HG03521 (cell line): ENCODE measurements at regions not wholly inside any gene's neighbourhood (a gene's known extent, or its start where the extent isn't known, plus 50 kb on each side); places are given as distances from the start of the nearest gene placed in this dataset.
"Not testable (repeated sequence)": the region's sequence is repeated elsewhere in the genome, so short reads cannot be mapped to it uniquely, and the experiment has no call there.

Experiments
- ATAC-seq: cut with Tn5 transposase; IDR thresholded peaks from one replicate; pipeline ENCODE4 v1.9.1; 2021; ENCODE audit warnings: mild to moderate bottlenecking, moderate library complexity; ENCODE audit not compliant: unreplicated experiment

DNA sequence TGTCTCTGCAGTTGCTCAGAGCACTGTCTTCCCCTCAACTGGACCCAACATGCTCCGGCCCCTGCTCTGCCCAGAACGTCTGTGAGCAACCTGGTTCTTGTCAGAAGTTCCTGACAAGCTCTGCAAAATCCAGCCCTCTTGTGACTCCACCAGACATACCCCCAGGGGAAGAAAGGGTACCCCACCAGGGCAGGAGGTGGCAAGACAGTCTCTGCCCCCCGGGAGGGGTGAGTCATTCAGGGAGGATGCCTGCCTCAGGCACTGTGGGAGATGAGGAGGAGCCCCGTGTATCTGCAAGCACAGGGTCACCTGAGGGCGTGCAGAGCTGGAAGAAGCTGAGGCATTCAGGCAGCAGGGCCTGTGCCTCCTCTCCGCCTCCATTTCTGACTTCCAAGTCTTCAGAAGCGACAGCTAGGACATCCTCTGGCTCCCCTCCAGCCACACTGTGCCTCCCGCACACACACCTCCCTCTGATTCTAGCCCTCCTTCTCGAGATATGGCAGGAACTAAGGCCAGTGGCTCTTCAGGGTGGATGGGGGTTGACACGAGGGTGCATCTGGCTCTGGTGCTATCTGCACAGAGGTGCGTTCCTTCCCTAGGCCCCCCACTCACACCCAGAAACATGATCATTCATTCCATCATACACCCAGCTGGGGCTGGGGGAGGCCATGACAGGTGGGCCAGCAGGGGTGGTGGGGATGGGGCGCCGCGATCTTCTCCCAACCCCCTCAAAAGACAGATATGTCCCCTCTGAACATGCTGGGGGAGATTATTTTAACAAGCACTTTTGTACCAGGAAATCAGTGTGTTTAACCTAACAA, 222.2 kb downstream of the CYP26B1 start:
- ATAC-seq = no peak

DNA sequence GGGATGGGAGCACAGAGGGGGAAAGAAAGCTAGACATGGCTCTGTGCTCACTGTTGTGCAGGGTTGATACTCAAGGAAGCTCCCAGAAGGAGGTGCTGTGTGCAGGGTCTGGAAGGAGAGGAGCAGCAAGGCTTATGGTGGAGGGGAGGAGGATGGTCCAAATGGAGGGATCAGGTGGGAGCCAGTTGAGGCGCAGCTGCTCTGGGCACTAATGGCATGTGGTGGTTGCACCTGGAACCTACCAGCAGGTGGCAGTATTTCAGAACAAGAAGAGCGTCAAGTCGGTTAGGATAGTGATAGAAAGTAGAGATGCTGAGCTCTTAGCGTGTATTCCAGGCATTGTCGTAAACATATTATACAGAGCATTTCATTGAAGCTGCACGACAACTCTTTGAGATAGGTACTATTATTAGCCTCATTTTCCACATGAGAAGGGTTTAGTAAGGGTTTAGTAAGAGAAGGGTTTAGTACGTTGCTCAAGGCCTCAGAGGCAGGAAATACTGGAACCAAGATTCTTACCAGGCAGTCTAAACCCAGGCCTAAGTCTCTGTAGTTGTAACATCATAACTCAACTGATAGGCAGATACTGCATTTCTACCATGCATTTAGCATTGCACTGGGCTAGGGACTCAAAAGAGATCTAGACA, 223.7 kb downstream of the CYP26B1 start:
- peak; percentile 74 for ATAC-seq

DNA sequence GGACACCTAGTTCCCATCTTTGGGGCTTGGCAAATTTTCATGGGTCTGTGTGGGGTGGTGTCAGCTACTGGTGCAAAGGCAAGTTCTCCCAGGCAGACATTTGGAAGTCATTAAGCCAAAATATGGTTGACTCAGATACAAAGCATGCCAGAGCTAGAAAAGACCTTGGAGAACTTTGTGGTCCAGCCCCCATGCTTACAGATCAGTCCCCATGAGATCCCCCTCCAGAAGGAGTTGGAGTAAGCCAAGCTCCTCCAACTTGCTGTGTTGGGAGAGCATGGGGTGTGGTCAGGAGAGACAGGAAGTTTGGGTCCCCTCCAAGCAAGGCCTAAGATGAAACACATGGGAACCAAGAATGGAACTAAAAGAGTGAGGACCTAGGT, 224.5 kb downstream of the CYP26B1 start:
- no peak for ATAC-seq

DNA sequence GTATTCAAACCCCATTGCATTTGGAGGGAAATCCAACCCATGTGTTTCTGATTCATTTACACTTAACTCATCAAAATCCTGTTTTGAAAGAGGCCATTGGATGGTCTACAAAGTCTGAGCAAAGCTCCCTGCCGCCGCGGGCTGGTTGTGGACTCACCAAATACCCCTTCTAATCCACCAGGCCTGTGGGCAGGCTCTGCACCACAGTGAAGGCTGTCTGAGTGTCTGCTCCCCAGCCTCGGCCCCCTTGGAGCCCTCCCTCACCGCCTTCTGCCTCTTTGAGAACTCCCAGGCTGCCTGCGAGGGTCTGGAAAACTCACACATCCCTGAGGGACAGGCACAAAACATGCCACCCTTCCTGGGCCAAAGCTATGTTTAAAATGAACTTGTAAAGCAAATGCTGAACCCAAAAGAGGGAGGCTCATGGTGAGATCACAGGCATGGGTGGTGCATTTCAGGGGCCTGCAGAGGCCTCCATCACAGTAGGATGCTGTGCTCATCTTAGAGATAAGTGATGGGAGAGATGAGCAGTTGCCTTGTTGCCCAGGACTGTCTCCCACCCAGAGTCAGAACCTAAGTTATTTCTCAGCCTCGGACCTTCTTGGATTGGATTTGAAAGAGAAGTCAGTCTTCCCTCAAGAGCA, 225.0 kb downstream of the CYP26B1 start:
- no peak for ATAC-seq

DNA sequence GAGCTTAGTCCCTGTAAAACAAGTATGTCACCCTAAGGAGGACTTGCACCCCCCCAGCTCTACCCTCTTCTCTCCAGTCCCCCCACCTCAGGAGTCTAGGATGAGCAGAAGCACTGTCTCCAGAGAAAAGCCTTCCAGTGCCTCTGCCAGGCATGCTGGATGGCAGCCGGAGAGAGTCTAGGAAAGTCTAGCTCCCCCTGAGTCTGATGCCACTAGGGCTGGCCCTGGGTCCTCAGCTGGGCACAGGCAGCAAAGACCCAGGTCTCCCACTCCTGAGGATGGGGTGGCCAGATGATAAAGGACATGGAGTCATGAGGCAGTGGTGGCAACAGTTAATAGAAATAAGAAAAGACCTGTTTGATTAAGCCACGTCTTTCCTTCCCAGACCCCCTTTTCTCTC, 225.6 kb downstream of the CYP26B1 start:
- no peak for ATAC-seq

DNA sequence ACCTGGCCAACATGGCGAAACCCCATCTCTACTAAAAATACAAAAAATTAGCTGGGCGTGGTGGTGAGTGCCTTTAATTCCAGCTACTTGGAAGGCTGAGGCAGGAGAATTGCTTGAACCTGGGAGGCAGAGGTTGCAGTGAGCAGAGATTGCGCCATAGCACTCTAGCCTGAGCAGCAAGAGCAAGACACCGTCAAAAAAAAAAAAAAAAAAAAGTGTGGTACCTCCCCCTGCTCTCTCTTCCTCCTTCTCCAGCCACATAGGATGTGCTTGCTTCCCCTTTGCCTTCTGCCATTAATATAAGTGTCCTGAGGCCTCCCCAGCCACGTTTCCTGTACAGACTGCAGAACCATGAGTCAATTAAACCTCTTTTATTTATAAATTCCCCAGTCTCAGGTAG, 226.8 kb downstream of the CYP26B1 start:
- ATAC-seq = not testable (repeated sequence)

DNA sequence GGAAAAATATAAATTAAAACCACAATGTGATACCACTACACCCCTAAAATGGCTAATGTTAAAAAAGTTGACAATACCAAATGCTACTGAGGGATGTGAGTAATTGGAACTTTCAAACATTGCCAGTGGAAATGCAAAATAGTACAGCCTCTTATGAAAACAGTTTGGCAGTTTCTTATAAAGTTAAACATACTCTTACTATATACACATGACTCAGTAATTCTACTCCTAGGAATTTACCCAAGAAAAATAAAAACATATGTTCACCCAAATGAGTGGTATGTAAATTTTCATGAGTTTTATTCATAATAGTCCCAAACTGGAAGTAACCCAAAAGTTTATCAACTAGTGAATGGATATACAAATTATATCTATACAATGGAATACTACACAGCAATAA, 228.0 kb downstream of the CYP26B1 start:
- no peak for ATAC-seq

DNA sequence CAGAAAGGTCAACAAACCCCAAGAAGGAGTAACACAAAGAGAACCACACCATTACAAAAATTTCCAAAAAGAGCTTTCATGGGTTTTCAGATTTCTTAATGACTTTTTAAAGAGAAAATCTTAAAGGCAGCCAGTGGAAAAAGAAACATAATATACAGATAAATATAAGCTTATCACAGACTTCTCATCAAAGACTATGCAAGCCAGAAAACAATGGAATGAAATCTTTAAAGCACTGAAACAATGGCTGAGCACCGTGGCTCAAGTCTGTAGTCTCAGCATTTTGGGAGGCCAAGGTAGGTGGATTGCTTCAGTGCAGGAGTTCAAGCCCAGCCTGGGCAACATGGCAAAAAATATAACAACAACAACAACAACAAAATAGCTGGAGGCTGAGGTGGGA, 237.4 kb downstream of the CYP26B1 start:
- no peak for ATAC-seq

DNA sequence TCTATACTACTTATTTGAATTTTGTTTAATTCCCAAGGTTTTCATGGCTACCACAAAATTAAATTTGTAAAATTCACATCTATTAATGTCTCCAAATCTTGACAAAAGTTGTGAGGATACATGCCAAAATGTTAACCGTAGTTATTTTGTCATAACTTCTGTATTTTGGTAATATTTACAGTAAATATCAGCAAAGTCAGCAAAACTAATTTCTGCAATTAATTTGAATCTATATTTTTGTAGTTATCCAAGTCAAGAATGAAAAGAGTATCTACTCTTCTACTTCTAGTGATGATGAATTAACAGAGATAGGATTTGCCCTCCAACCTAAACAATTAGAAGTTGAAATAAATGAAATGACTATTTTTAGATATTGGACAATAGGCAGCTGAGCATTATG, 238.9 kb downstream of the CYP26B1 start:
- ATAC-seq = no peak

DNA sequence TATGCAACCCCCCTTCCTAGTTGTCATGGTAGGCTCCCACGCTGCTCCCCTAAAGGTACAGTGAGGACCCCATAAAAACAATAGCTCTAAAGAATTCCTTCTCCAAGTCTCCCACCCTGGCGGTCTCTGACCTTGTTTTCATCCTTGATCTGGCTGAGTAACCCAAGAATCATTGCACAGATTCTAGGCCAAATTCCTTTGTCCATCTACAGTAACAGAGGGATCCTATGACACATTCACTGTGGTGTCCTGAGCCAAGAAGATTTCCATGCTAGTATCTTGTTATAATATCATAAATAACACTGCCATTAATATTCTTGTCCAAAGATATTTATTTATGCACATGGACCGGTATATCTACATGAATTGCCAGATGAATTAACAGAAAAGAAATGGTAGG, 240.2 kb downstream of the CYP26B1 start:
- ATAC-seq = no peak

DNA sequence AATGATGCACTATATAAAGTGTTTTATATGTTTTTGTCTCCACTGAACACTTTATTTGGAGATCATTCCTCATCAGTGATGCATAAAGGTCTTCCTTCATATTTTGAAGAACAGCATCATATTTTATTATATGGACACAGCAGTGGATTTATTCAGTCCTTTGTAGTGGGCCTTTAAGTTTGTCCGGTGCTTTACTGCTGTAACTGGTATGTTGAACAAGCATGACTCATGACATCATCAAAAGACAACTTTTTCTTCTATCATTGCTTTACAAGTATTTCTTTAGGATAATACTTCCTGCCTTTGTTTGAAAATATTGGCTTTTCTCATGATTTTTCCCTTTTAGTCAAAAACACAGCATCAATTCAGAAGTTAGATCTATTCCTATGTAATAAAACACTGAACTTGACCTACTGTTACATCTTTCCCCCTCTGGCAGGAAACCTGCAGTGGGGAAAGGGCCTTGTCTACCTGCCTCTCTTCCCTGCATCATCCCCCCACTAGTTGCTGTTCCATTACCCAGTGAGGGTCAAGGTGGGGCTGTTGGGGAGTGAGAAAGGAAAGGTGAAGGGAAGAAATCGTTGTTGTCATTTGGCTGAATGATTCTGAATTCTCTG, 241.2 kb downstream of the CYP26B1 start:
- ATAC-seq = no peak

DNA sequence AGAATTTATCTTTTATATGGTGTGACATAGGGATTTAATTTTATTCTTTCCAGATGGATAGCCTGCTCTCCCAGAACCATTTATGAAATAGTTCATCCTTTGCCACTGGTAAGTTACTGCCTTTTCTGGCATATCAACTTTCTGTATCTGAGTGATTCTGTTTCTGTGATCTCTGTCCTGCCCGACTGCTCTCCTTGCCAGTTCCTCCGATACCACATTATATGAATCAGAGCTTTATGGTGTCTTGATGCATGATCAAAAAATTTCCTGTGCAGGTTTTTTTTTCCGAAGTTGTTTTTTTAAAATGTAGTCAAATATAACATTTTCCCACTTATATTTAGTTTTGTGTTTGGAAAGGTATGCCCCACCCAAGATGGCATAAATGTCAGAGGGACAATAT, 242.5 kb downstream of the CYP26B1 start:
- no peak for ATAC-seq

DNA sequence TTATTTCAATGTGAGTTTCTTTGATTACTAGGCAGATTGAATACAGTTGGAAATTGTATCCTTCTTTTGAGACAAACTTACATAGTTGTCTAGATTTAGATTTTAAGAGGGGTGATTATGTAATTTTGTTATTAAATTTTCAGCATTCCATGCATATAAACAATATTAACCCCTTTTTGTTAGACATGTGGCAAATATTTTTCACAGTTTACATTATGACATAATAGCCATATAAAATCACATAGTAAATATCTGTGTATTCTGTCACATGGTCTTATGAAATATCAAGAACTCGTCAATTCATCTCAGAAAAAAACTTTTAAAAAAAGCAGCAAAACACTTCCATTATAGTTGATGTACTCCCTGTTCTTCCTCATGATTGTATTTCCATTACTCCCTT, 243.8 kb downstream of the CYP26B1 start:
- ATAC-seq = no peak

DNA sequence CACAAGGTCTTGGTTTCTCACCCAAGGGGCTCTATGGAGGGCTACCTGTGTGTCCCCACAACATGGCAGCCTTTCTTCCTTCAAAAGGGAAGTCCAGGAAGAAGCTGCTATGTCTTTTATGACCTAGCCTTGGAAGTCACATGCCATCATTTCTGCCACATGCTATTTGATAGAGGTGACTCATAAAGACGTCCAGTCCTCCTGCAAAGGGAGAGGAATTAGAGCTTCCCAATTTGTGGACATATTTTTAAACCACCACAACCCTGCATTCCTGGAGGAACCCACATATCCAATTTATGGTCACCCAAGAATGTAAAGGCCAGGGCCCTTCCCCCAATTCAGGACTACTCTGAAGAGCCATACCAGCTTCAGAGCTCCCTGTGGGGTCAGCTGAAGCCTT, 246.2 kb downstream of the CYP26B1 start:
- no peak for ATAC-seq

DNA sequence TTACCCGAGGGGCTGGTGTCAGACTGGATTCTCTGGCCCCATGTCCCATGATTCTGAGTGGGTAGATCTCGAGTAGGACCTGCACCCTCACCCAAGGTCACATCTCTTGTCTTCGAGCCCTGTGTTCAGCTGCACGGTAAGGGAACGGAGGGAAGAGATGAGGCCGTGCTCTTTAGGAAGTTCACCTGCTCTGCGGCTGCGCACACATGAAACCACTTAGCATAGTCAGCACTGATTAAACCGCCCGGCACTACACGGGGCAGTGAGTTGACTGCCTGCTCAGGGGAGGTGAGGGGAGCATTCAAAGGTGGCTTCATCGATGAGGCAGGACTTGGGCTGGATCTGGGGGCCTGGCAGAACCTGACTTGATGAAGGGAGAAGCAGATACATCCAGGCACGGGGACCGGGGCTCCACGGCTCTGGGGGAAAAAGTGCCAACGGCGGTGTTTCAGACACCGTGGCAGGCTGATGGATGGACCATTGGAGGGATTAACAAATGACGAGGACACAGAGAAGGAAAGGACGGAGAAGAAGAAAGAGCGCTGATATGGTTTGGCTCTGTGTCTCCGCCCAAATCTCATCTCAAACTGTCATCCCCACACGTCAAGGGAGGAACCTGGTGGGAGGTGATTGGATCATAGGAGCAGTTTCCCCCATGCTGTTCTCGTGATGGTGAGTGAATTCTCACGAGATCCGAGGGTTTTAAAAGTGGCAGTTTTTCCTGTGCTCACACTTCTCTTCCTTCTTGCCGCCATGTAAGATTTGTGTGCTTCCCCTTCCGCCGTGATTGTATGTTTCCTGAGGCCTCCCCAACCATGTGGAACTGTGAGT, 248.6 kb downstream of the CYP26B1 start:
- no peak for ATAC-seq

DNA sequence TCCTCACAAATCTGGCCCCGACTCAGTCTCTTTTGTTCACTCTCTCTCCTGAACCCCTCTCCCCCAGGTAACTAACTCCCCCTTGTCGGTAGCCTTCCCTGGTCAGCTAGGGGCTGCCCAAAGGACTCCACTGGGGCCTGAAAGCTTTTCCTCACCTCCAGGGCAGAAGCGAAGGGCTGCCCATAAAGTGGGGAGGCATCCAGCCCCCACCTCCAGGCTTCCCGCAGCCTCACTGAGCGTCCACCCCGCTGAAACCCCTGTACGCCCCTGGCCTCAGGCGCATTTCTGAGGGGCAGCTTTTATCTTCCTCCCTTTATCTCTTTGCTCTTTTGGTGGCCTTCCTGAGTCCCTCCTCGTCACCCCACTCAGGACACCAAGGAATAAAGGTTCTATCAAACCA, 249.3 kb downstream of the CYP26B1 start:
- ATAC-seq = no peak

DNA sequence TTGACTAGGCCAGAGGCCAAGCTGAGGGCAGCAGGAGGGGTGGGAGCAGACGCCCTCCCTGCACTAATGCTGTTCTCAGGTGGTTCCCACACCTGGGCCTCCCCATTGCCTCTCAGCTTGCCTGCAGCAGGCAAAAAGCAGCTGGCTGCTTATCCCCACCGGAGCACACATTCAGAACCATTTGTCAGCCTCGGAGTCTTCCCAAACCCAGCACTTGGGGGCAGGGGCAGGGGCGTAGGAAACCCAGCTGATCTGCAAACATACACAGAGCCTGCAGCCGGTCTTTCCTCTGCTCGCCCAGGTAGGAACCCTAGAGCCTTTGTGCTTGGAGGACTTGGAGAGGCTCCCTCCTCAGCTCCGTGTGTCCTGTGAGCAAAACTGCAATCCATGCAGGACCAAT, 249.8 kb downstream of the CYP26B1 start:
- ATAC-seq = no peak

DNA sequence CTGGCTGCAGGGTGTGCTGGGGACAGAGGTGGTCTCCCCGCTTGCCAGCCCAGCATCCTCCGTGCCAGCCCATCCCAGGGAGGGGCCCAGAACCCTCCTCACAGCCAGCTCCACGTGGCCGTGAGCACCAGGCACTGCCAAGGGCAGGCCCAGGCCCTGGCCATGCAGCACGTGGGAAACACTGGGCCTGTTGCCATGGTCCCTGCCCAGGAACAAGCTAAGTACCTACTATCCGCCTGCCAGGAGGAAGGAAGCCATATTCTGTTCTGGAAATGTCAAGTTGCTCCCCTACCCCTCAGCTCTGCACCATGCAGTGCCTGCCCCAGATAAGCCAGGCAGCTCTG, 250.6 kb downstream of the CYP26B1 start:
- no peak for ATAC-seq

DNA sequence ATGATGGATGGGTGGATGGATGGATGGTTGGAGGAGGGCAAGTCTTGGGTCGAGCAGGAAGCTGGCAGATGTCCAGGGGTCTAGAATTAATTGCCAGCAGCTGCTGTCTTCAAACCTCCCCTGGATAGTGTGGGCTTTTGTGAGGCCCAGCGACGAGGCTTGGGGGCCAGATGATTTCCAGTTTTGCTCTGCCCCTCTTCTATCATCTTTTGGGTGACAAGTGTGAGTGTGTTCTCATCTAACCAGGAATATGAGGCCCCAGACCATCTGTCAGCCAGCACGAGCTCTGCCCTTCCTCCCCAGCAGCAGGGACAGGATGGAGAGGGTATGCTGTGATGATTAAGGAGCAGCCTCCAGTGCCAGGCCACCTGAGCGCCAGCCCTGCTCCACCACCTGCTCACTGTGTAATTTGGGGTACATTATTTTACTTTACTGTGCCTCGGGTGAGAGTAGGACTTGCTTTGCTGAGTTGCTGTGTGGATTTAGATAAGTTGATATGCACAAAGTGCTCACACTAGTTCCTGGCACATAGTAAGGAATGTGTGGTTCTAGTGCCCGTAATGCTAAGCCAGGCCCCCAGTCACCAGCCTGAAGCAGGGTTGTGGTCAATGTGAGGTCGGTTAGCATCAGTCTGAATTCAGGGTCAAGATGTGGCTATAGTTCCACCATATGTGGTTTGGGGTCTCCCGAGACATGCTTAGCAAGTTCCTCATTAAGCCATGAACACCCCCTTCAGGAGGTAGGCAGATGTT, 251.1 kb downstream of the CYP26B1 start:
- no peak for ATAC-seq
